GM23338 (cell line): ENCODE measurements at regions not wholly inside any gene's neighbourhood (a gene's known extent, or its start where the extent isn't known, plus 50 kb on each side); places are given as distances from the start of the nearest gene placed in this dataset.
"Not testable (repeated sequence)": the region's sequence is repeated elsewhere in the genome, so short reads cannot be mapped to it uniquely, and the experiment has no call there.

Experiments
- ATAC-seq: fragments of 200-7000 bp; cut with Tn5 transposase; 3 replicates; pipeline ENCODE4 v1.9.1; 2020
- DNase-seq: peaks from one replicate; pipeline ENCODE4 v3.0.0-alpha.2; 2015; ENCODE audit warnings: low spot score
- H2AFZ ChIP-seq: fragments of 200-600 bp; sonication (generic); 2 replicates; pipeline ENCODE4 v1.8.0; 2016; ENCODE audit warnings: antibody characterized with exemption, mild to moderate bottlenecking, moderate library complexity
- H3F3A ChIP-seq: fragments of 200-600 bp; sonication (generic); replicated peaks from 2 replicates; pipeline ENCODE4 v1.8.0; 2017; ENCODE audit warnings: antibody characterized with exemption, mixed run types, low read depth
- H3K27ac ChIP-seq: fragments of 200-600 bp; sonication (generic); 2 replicates; pipeline ENCODE4 v1.6.1; 2016; ENCODE audit warnings: low read depth
- H3K27me3 ChIP-seq: fragments of 200-600 bp; sonication (generic); 2 replicates; pipeline ENCODE4 v1.8.0; 2016; ENCODE audit warnings: mild to moderate bottlenecking, mixed run types, moderate library complexity; ENCODE audit not compliant: insufficient read depth
- H3K36me3 ChIP-seq: fragments of 200-600 bp; sonication (generic); 2 replicates; pipeline ENCODE4 v1.8.0; 2016; ENCODE audit warnings: mild to moderate bottlenecking; ENCODE audit not compliant: insufficient read depth
- H3K4me1 ChIP-seq: fragments of 200-600 bp; sonication (generic); 2 replicates; pipeline ENCODE4 v1.8.0; 2016; ENCODE audit warnings: mild to moderate bottlenecking, moderate library complexity; ENCODE audit not compliant: insufficient read depth
- H3K4me2 ChIP-seq: fragments of 200-600 bp; sonication (generic); 2 replicates; pipeline ENCODE4 v1.7.1; 2017; ENCODE audit warnings: mixed run types
- H3K4me3 ChIP-seq: fragments of 200-600 bp; sonication (generic); 2 replicates; pipeline ENCODE4 v1.6.1; 2016; ENCODE audit warnings: mixed run types
- H3K79me2 ChIP-seq: fragments of 200-600 bp; sonication (generic); replicated peaks from 2 replicates; pipeline ENCODE4 v1.8.0; 2017; ENCODE audit warnings: mild to moderate bottlenecking; ENCODE audit not compliant: insufficient read depth
- H3K9me2 ChIP-seq: fragments of 200-600 bp; sonication (generic); 2 replicates; pipeline ENCODE4 v1.8.0; 2017; ENCODE audit not compliant: insufficient read depth
- H4K20me1 ChIP-seq: fragments of 200-600 bp; sonication (generic); replicated peaks from 2 replicates; pipeline ENCODE4 v1.8.0; 2017; ENCODE audit warnings: mild to moderate bottlenecking; ENCODE audit not compliant: insufficient read depth
- H3K27ac Mint-ChIP-seq: 2 replicates; pipeline ENCODE4 v1.8.0; 2020; ENCODE audit warnings: inconsistent platforms, mild to moderate bottlenecking, moderate library complexity, mixed read lengths
- H3K27me3 Mint-ChIP-seq: 3 replicates; pipeline ENCODE4 v1.8.0; 2022; ENCODE audit warnings: low read depth, mild to moderate bottlenecking, moderate library complexity, mixed read lengths, inconsistent platforms; ENCODE audit not compliant: insufficient read depth, poor library complexity
- H3K36me3 Mint-ChIP-seq: 3 replicates; pipeline ENCODE4 v1.8.0; 2021; ENCODE audit warnings: low read depth, mild to moderate bottlenecking, inconsistent platforms, moderate library complexity, mixed read lengths
- H3K4me1 Mint-ChIP-seq: 3 replicates; pipeline ENCODE4 v1.8.0; 2020; ENCODE audit warnings: mild to moderate bottlenecking, inconsistent platforms, mixed read lengths
- H3K4me3 Mint-ChIP-seq: 3 replicates; pipeline ENCODE4 v1.8.0; 2021; ENCODE audit warnings: moderate library complexity, mild to moderate bottlenecking, inconsistent platforms, mixed read lengths
- H3K9me3 Mint-ChIP-seq: 3 replicates; pipeline ENCODE4 v1.8.0; 2020; ENCODE audit warnings: moderate library complexity, mild to moderate bottlenecking, inconsistent platforms, mixed read lengths
- CREB1 ChIP-seq: fragments of 250-450 bp; sonication (Bioruptor Pico); IDR thresholded peaks from 2 replicates; pipeline ENCODE4 v1.5.0; 2020; ENCODE audit warnings: low read depth, mild to moderate bottlenecking, moderate library complexity
- POLR2AphosphoS5 ChIP-seq: IDR thresholded peaks from 2 replicates; pipeline ENCODE4 v1.6.1; 2016; ENCODE audit warnings: antibody characterized with exemption, low read depth

GRCh38 chr1:149378462-149378861, 96.4 kb upstream of the NBPF19 start:
- H3K4me1 Mint-ChIP-seq, DNase-seq: not testable (repeated sequence)

GRCh38 chr1:149390173-149390926, 84.5 kb upstream of the NBPF19 start:
- DNase-seq = peak; percentile 80
- not testable (repeated sequence) for H3K4me1 Mint-ChIP-seq, H3F3A ChIP-seq, H3K36me3 Mint-ChIP-seq, H3K4me1 ChIP-seq, H3K27ac ChIP-seq, H2AFZ ChIP-seq, H3K27me3 ChIP-seq, H3K27me3 Mint-ChIP-seq, H3K36me3 ChIP-seq, H3K27ac Mint-ChIP-seq, H3K9me2 ChIP-seq, H3K9me3 Mint-ChIP-seq, H4K20me1 ChIP-seq
- Histone ChIP-seq H3K79me2 (peaks cover 18% of the 10 kb centered on the region), H3K4me3 (peak overlapping the region; percentile 54), H3K4me2 (peak overlapping the region; percentile 52; the same call in 1 of the 2 replicates)
- peak; percentile 96 for ATAC-seq
- H3K4me3 Mint-ChIP-seq = peak overlapping the region; percentile 61; the same call in 2 of the 3 replicates
- TF ChIP-seq CREB1 (CRISPR knock-in tag) = 0 out of 2 replicates have a peak, but pooled peaks have one; percentile 21
- TF ChIP-seq POLR2AphosphoS5 = peak; percentile 53

More at GRCh38 chr1:149378462-149378861, 96.4 kb upstream of the NBPF19 start:
- H3K9me2 ChIP-seq, H3K36me3 ChIP-seq, H2AFZ ChIP-seq, ATAC-seq, H3F3A ChIP-seq, H3K4me1 ChIP-seq, H3K4me2 ChIP-seq, H3K4me3 ChIP-seq, H3K27me3 Mint-ChIP-seq, H3K27ac ChIP-seq, H3K27ac Mint-ChIP-seq, H4K20me1 ChIP-seq, H3K36me3 Mint-ChIP-seq, H3K9me3 Mint-ChIP-seq, H3K79me2 ChIP-seq, H3K27me3 ChIP-seq, H3K4me3 Mint-ChIP-seq: not testable (repeated sequence)

- H2AFZ ChIP-seq, DNase-seq, H3K27me3 ChIP-seq, H3K27me3 Mint-ChIP-seq, H3K27ac ChIP-seq, H3K9me3 Mint-ChIP-seq, H3K36me3 Mint-ChIP-seq, H3K9me2 ChIP-seq, H3K4me1 Mint-ChIP-seq, H3K4me3 Mint-ChIP-seq, H3K36me3 ChIP-seq, H4K20me1 ChIP-seq, H3F3A ChIP-seq, H3K27ac Mint-ChIP-seq, H3K4me1 ChIP-seq: not testable (repeated sequence)
- Histone ChIP-seq H3K4me2 (peak overlapping the region; percentile 52; the same call in 1 of the 2 replicates), H3K79me2 (peaks cover 18% of the 10 kb centered on the region), H3K4me3 (peak overlapping the region; percentile 54)
- ATAC-seq = peak; percentile 59
Measured at GRCh38 chr1:149390931-149391330, 83.9 kb upstream of the NBPF19 start.

GRCh38 chr1:149395802-149396201, 79.0 kb upstream of the NBPF19 start:
- not testable (repeated sequence) for H3K36me3 Mint-ChIP-seq, H3K27ac ChIP-seq, H4K20me1 ChIP-seq, ATAC-seq, H3F3A ChIP-seq, H2AFZ ChIP-seq, H3K27me3 Mint-ChIP-seq, H3K4me1 ChIP-seq, H3K9me3 Mint-ChIP-seq, H3K9me2 ChIP-seq, H3K27me3 ChIP-seq, DNase-seq, H3K4me3 ChIP-seq, H3K27ac Mint-ChIP-seq, H3K4me3 Mint-ChIP-seq, H3K4me1 Mint-ChIP-seq, H3K4me2 ChIP-seq, H3K36me3 ChIP-seq
- H3K79me2 ChIP-seq = peaks cover 20% of the 10 kb centered on the region

- H3K4me2 ChIP-seq, H3K36me3 ChIP-seq, DNase-seq, H3K36me3 Mint-ChIP-seq, H3K4me3 ChIP-seq, H3K27me3 ChIP-seq, H3K4me3 Mint-ChIP-seq, H3K4me1 Mint-ChIP-seq, H3K4me1 ChIP-seq, H3K9me2 ChIP-seq, H4K20me1 ChIP-seq, H3K9me3 Mint-ChIP-seq, H2AFZ ChIP-seq, H3K27ac Mint-ChIP-seq, H3K27me3 Mint-ChIP-seq, H3F3A ChIP-seq, H3K27ac ChIP-seq, ATAC-seq: not testable (repeated sequence)
- H3K79me2 ChIP-seq = peaks cover 11% of the 10 kb centered on the region; the same call in 1 of the 2 replicates
Measured at GRCh38 chr1:149398527-149398926, 76.3 kb upstream of the NBPF19 start.

- H3K9me3 Mint-ChIP-seq, H3K79me2 ChIP-seq, H3K4me3 Mint-ChIP-seq, H3K4me3 ChIP-seq, H3K4me1 ChIP-seq, H3K36me3 ChIP-seq, DNase-seq, H3K27ac ChIP-seq, H3K27me3 Mint-ChIP-seq, H3K27me3 ChIP-seq, H2AFZ ChIP-seq, H3K9me2 ChIP-seq, H3K36me3 Mint-ChIP-seq, H3K4me2 ChIP-seq, H4K20me1 ChIP-seq, ATAC-seq, H3F3A ChIP-seq, H3K27ac Mint-ChIP-seq, H3K4me1 Mint-ChIP-seq: not testable (repeated sequence)
Measured at GRCh38 chr1:149408404-149408803, 66.4 kb upstream of the NBPF19 start.
